NAMALWA (cell line): ENCODE measurements at regions not wholly inside any gene's neighbourhood (a gene's known extent, or its start where the extent isn't known, plus 50 kb on each side); places are given as distances from the start of the nearest gene placed in this dataset.

Experiments
- DNase-seq: peaks from one replicate; pipeline ENCODE4 v3.0.0-alpha.2; 2015; ENCODE audit warnings: low spot score

- DNase-seq = no peak
Measured at GRCh38 chr15:46548989-46549388, 914.2 kb downstream of the SQOR start.

- no peak for DNase-seq
Measured at GRCh38 chr15:46552316-46552715, 917.5 kb downstream of the SQOR start.

- DNase-seq = no peak
Measured at GRCh38 chr15:46555547-46555946, 920.7 kb downstream of the SQOR start.

- DNase-seq = no peak
Measured at GRCh38 chr15:46556010-46556409, 921.2 kb downstream of the SQOR start.

DNA sequence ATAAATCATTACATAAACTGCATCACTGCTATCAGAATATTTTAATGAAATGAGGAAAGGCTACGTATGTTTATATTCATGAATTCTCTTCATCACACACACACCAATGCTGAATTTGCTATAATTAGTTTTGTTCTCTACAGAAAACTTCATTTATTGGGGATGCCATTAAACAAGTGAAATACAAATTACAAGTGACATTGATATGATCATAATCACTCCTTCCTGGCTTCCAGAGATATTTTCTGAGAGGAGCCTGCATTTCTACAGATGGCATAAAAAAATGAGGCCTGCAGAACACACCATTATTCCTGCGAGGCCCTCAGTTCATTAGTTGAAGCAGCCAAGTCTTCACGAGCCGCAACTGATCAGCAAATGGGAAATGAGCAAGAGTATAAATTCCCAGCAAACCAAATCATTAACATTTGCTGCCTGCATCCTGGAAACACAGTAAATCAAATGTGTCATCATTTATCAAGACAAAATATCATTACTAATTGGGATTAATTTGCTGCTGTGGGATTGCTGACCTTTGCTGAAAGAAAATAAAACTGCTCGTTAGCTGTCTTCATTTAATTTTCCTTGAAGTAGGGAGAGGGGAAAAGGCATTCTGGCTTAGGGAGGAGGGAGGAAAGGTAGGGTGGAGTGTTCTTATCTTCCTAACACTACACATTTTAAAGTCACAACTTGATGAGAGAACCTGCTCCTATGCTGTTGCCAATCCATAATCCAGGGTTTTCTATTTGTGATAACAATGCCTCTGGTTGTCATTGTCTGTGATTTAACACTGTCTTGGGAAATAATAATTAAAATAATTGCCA lies 921.9 kb downstream of the SQOR start:
- DNase-seq = no peak

DNA sequence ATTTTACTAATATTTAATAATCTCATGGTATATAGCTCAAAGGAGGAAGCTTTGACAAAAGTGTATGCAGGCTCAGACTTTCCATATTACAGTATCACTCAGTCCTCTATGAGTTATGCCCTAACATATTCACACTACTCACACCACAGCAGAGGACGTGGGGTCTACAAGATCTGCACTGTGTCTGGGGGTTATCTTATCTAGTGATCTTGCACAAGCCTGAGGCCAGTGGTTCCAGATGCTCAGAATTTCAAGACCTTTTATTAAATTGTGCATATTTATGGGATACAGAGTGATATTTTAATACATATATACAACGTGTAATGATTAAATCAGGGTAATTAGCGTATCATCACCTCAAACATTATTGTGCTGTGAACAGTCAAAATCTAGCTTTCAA lies 933.1 kb downstream of the SQOR start:
- no peak for DNase-seq

- no peak for DNase-seq
Measured at GRCh38 chr15:46569781-46570180, 935.0 kb downstream of the SQOR start.

DNA sequence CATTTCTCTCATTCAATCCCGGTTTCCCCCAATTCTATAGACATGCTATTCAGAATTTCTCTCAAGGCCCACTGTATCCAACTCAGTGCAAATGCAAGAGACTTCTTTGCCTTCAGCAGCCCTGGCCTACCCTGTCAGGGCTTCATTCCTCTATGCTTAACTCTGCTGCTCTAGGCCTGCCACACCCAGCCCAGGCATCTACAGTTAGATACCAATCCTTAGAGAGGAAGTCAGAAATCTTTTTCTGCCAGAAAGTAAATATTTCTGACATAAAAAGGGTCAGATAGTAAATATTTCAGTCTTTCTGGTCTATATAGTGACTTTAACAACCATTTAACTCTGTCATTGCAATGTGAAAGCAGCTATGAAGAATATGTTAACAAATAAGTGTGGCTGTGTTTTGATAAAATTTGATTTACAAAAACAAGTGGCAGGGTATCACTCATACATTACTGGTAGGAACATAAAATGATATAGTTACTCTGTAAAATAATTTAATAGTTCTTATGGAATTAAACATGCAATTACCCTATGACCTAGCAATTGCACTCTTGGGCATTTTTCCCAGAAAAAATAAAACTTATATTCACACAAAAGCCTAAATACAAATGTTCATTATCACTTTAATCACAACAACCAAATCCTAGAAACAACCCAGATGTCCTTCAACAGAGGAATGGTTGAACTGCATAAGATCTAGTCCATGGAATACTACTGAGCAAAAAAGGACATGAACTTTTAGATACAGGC lies 942.0 kb downstream of the SQOR start:
- no peak for DNase-seq

DNA sequence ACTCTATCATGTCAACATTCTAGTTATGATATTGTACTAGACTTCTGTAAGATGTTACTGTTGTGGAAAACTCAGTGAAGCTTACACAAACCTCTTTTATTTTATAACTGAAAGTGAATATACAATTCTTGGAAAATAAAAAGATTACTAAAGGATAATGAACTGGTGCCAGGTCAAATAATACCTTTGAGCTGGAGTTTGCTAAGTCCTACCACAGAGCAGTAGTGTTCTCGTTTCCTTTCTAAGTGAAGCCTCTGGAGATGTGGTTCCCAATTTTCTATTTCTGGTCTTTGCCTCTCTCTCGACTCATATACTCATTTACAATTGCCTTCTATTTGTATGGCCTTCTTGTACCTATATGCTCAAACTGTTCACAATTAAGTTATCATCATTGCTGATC lies 942.9 kb downstream of the SQOR start:
- DNase-seq = no peak

DNA sequence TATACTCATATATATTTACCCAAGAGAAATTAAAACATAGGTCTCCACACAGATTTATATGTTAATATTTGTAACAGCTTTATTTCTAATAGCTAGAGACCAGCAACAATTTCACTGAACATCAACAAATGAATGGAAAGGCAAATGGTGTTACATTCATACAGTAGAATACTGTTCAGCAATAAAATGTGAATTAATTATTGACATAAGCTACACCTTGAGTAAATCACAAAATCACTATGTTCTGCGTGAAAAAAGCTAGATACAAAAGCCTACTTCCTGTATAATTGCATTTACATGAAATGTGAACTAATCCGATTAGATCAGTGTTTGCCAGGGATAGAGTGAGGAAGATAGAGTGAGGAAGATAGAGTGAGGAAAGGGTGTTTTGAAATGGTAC lies 945.7 kb downstream of the SQOR start:
- DNase-seq = no peak

- no peak for DNase-seq
Measured at GRCh38 chr15:46580924-46581323, 946.1 kb downstream of the SQOR start.

DNA sequence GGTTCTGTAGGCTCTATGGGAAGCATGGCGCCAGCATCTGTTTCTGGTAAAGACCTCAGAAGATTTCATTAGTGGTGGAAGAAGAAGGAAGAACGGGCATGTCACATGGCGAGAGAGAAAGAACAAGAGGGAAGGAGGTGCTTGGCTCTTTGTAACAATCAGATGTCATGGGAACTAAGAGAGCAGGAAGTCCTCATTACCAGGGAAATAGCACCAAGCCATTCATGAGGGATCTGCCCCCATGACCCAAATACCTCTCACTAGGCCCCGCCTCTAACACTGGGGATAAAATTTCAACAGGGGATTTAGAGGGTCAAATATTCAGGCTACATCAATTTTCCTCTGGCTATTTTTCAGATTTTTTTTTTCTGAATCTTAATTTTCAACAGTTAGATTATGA lies 954.3 kb downstream of the SQOR start:
- DNase-seq = no peak

- no peak for DNase-seq
Measured at GRCh38 chr15:46591462-46591861, 956.6 kb downstream of the SQOR start.

DNA sequence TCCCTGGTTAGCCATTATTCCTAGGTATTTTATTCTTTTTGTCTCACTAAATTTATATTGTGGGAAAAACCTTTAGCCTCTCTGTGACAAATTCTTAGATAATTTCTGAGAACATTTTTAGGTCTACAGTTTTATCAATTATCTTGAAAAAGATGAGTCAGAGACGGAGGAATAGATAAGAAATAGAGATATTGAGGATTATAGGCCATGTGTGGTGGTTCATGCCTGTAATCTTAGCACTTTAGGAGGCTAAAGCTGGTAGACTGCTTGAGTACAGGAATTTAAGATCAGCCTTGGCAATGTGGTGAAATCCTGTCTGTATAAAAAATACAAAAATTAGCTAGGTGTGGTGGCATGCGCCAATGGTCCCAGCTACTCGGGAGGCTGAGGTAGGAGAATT lies 960.2 kb downstream of the SQOR start:
- no peak for DNase-seq

DNA sequence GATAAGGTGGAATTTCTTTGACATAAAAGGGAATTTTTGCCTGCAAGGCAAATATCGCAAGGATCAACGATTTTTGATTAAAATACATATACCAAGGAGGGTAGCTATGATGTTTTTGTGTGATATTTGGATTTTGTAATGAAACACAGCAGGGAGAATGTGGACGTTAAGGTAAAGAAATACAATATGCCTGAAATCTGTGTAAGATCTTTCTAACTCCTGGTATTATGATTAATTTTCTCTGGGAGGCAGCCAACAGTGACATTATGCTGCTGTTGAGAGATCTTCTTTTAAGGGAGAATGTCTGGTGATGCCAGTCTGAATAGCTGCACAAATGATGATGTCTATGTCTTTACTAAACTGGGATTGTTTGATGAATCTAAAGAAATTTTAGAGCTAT lies 972.2 kb downstream of the SQOR start:
- DNase-seq = no peak

DNA sequence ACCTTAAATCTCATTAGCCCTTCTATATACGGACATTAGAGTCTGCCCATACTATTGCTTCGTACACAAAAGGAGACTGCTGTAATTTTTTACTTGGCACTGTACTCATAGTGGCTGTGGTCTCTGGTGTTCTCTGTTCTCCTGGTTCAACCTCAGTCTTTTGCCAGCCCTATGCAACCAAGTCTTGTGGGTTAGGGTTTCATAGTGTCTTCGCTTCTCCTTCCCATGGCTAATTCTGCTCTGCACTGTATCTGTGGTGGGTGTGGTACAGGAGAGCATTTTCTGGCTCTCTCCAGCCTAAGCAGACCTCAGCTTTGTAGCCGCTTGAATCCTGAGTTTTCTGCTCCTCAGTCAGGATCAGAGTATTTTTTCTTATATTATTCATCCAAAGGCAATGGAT lies 981.2 kb downstream of the SQOR start:
- DNase-seq = no peak

DNA sequence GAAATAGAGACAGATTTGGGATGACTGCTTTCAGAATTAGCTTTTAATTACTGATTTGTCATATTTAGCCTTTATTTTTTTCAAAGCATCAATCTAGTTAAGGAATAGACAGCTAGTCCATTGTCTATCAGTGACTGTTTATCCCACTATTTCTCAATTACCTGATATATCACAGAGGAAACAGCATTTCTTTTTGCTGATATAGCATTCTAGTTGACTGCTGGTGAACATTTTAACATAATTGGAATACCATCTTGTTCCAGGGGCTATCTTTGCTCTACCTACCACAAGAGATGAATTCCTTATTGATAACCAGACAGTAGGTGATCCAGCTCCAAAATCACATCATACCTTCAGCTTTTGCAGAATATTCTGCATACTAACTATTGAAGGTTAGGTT lies 982.7 kb downstream of the SQOR start:
- no peak for DNase-seq

DNA sequence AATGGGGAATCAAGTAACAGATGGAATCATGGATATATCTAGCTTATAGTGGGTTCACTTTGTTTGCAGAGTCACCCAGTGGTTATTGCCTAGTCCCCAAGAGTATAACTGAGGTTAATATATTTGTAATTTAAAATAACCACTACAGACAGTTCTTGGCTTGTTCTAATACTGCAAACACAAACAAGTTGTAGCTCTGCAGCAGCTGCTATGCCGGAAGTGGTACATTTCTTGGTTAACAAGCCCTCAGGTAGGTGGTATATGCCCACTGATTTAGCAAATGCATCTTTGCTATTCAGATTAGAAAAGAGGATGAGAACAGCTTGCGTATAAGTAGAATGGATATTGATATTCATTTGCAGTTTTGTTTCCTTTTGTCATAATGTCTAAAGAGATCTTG lies 984.2 kb downstream of the SQOR start:
- no peak for DNase-seq

DNA sequence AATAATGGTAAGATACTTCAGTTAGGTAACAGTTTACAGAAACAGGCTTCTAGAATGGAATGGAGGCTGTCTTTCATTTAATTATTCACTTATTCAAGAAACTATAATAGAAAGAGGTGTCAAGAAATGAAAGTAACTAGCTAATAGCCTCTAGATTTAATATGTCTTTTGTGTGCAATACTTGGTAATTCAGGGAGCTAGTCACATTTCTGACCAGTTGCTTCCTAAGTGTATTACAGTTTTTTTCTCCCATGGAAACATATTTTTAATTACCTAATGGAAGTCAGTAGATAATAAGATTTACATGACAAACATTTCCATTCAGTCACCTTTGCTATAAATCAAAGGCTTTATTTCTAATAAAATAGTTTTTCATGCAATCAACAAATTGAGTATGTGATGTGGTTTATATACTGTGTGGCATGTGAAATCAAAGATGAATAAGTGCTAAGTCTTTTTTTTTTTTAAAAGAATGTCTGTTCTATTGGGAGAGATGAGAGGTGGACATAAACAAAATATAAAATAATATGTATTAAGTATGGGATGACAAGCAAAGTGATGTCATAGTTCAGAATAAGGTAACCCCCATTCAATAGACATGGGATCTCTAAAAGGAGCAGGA lies 985.7 kb downstream of the SQOR start:
- DNase-seq = no peak

DNA sequence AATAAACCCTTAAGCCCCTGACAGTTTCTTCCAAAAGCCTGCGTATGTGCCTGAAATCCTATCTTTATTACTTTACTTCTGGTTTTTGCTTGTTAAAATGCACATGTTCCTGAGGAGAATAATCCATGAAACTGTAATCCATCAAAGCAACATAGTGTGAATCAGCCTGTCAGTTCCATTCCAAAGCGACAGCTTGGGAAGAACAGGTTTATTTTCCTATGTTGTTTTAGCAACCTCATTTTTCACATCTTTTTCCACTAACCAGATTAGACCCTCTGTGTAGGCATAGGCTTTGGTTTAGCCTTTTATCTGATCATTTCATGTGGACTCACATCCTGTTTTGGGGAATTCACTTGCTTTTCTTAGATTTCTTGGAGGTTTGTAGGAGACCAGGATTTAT lies 988.0 kb downstream of the SQOR start:
- DNase-seq = no peak

- no peak for DNase-seq
Measured at GRCh38 chr15:46636206-46636605, 1001.4 kb downstream of the SQOR start.

DNA sequence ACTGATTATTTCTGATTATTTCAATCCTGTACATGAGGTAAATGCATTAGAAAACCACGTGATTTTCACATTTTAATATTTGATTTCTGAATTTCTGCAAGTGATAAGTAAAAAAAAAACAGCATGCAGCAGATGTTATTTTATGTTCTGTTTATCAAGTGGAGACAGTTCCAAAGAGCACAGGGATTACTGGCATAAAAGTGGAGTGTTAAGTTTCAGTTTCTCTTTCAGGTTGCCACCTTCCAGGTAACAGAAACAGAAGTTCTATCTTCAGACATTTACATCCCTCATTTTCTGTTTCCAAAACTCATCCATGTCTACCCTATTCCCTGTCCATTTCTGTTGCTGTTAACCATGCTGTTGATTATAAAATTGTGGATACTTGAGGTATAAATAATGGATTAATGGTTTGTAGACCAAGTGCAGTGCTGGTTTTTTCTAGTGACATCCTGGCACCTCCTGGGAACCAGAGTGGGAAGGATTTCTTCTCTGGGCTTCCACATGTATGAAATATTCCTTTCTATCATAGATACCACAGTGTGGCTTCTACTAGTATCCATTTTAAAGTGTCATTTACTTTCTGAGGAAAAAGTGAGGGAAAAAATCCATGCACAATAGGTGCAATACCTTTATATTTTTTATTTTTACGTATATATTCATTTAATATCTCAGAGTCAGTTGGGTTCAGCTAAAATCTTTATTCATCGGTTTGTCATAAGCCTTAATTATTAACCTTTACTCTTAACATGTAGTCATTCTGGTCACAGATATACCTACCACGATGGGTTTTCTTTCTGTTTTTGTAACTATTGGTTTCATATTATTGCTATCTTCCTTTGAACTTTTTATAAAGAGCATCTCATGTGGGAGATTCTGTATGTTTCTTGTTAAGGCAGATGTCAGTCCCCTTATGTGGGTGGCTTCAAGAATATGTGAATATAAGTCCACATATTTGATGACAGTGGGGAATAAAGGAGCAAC lies 1010.0 kb downstream of the SQOR start:
- no peak for DNase-seq
